BJ (cell line): ENCODE measurements at regions not wholly inside any gene's neighbourhood (a gene's known extent, or its start where the extent isn't known, plus 50 kb on each side); places are given as distances from the start of the nearest gene placed in this dataset.

Experiments used
- CTCF ChIA-PET: fragments of 350-600 bp; formaldehyde crosslinking; extraction: SDS; loops from one replicate; lab custom pipeline; 2021; ENCODE audit warnings: antibody characterized with exemption, inconsistent platforms; lab: Yijun Ruan, JAX
- POLR2A ChIA-PET: fragments of 300-600 bp; sonication (Branson Sonifier 250); formaldehyde crosslinking; extraction: SDS; loops from one replicate; lab custom pipeline; 2021; ENCODE audit warnings: antibody characterized with exemption; lab: Charles Lee
- DNase-seq: peaks from one replicate; pipeline ENCODE4 v3.0.0-alpha.2; 2011; ENCODE audit warnings: low read depth
- H3K27me3 ChIP-seq: 2 replicates; pipeline ENCODE4 v1.6.0; 2011; ENCODE audit warnings: low read length; ENCODE audit not compliant: control insufficient read depth, insufficient read depth
- H3K36me3 ChIP-seq: 2 replicates; pipeline ENCODE4 v1.5.1; 2011; ENCODE audit warnings: low read length; ENCODE audit not compliant: control insufficient read depth, insufficient read depth
- H3K4me3 ChIP-seq: 2 replicates; pipeline ENCODE4 v1.5.1; 2011; ENCODE audit warnings: low read depth, mild to moderate bottlenecking, control low read depth, low read length
- TF ChIP-seq, protein P1 (sequence below): IDR thresholded peaks from 2 replicates; pipeline ENCODE4 v1.5.1; 2011; ENCODE audit warnings: low read depth, mild to moderate bottlenecking, control low read depth, inconsistent platforms, low read length, moderate library complexity; ENCODE audit not compliant: insufficient read depth

DNA sequence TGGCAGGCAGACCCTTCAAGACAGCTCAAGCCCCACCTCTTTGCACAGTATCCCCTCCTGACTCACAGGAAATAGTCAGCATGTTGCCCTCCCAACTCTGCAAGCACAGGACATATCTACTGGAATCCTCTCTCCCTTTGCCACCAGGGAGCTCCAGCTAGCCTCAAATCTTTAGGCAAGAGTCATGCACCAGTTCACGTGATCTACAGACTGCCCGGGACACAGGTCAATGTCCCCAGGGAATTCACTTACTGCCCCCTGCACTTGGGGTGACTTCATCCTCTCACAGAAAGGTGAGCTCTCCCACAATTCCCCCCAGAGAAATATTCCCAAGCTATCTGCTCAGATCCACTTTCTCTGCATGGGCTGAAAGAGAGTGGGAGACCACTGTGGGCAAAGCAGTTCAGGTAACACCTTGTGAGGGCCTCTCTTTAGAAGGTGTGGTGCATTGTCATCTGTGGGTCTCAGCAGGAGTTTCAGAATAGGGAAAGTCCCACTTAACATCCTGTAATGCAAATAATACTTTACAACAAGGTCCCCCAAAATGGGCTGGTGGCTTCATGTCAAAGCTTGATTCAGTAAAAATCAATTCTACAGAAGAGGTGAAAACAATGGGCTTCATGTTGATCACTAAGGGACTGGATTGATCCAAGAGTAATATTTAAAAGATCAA, 129.9 kb downstream of the NOC3L start:
- TF ChIP-seq, protein P1, sequence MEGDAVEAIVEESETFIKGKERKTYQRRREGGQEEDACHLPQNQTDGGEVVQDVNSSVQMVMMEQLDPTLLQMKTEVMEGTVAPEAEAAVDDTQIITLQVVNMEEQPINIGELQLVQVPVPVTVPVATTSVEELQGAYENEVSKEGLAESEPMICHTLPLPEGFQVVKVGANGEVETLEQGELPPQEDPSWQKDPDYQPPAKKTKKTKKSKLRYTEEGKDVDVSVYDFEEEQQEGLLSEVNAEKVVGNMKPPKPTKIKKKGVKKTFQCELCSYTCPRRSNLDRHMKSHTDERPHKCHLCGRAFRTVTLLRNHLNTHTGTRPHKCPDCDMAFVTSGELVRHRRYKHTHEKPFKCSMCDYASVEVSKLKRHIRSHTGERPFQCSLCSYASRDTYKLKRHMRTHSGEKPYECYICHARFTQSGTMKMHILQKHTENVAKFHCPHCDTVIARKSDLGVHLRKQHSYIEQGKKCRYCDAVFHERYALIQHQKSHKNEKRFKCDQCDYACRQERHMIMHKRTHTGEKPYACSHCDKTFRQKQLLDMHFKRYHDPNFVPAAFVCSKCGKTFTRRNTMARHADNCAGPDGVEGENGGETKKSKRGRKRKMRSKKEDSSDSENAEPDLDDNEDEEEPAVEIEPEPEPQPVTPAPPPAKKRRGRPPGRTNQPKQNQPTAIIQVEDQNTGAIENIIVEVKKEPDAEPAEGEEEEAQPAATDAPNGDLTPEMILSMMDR = no peak
- ChIA-PET CTCF (interaction anchor here (1.1 kb wide), 1 partner anchor 149 kb away, joined by 3 read pairs; no protein-coding TSS in a partner anchor), POLR2A (no interaction called here)

DNA sequence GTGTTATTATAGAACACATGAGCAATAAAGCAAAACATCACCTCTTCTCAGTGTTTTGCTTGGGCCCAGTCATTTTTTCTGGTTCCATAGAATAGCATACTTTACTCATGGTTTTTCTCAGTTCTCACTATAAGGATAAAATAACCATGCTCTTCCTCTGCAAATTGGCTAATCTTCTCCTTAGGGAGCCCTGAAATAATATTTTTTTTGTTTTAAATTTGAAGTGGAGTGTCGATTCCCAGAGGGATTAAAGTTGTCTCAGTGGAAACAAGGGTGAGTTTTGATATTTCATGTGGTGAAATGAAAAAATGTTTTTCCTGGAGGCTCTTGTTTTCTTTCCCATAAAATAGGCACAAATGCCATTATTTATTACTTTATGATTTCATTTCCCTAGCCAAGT, 127.3 kb downstream of the NOC3L start:
- POLR2A ChIA-PET = no interaction called here
- H3K4me3 ChIP-seq = no peak overlapping the region
- no peaks in the 10 kb centered on the region for H3K27me3 ChIP-seq
- CTCF ChIA-PET = no interaction called here
- TF ChIP-seq, protein P1 = no peak
- no peak for DNase-seq
- H3K36me3 ChIP-seq = no peaks in the 10 kb centered on the region

More for the DNA sequence above, 129.9 kb downstream of the NOC3L start:
- Histone ChIP-seq H3K4me3 (no peak overlapping the region), H3K36me3 (no peaks in the 10 kb centered on the region), H3K27me3 (no peaks in the 10 kb centered on the region)
- DNase-seq = no peak

DNA sequence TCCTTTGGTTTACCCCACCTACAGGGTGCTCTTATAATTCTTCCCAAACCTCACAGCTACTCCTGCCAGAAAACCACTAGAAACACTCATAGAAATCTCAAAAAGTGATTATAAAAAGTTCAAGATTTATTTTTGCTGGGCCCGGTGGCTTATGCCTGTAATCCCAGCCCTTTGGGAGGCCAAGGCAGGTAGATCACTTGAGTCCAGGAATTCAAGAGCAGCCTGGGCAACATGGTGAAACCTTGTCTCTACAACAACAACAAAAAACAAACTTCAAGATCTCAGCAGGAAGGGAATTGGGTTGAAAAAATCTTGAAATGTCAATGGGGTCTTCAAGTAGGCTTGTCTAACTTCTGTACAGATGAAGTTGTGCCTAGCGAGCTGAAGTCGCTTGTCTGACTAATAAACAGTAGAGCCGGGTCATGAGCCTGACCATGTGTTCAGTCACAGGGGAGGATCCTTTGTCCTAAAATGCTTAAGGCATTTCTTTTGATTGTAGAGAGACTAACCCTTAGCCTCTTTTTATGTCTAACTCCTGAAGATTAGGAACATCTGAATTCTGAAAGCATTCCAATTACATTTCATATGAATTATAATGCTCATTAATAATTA, 124.6 kb downstream of the NOC3L start:
- DNase-seq = no peak
- H3K27me3 ChIP-seq = no peaks in the 10 kb centered on the region
- H3K4me3 ChIP-seq = no peak overlapping the region
- TF ChIP-seq, protein P1 = no peak
- no peaks in the 10 kb centered on the region for H3K36me3 ChIP-seq
- ChIA-PET POLR2A (no interaction called here), CTCF (no interaction called here)

DNA sequence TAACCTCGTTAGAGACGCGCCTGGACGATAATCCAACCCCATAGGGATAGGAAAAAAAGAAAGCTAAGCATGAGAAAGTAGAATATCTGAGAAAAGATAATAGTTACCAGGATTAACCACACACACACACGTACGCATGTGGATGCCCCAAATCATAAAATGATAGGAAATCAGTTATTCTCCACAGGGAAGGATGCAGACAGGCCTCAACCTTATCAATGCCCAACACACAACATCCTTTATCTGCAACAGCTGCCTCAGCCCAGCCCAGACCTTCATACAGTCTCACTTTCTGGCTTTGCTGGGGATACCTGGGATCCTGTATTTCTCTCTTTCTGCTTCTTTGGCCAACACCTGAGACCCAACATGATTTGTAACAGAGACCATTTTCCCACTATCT, 123.0 kb downstream of the NOC3L start:
- ChIA-PET POLR2A (no interaction called here), CTCF (no interaction called here)
- no peaks in the 10 kb centered on the region for H3K27me3 ChIP-seq

DNA sequence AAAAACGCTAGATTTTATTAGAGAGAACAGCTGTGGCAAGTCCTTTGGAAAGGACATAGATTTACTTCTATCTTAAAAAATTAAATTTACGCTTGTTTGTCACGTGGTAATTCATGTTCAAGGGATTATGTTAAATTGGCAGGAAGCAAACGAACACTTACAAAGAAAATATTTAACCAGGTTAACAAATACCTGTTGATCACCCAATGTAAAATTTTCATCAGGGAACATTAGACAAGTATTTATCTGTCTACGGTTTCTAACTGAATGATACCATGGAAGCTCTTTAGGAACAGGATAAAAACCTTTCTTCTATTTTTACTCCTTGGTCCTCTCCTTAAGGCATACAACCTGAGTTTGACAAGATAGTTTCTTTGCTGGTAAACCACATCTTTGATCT, 122.2 kb downstream of the NOC3L start:
- ChIA-PET CTCF (interaction anchor here (1.2 kb wide), 1 partner anchor 16 kb away, joined by 3 read pairs; no protein-coding TSS in a partner anchor), POLR2A (no interaction called here)
- no peaks in the 10 kb centered on the region for H3K36me3 ChIP-seq
- no peaks in the 10 kb centered on the region for H3K27me3 ChIP-seq
- DNase-seq = no peak
- TF ChIP-seq, protein P1 = no peak
- no peak overlapping the region for H3K4me3 ChIP-seq

More for the DNA sequence above, 123.0 kb downstream of the NOC3L start:
- Histone ChIP-seq H3K36me3 (no peaks in the 10 kb centered on the region), H3K4me3 (no peak overlapping the region)
- no peak for DNase-seq
- TF ChIP-seq, protein P1 = no peak
